Hematopoietic multipotent progenitor cell treated with erythropoietin and hydrocortisone succinate and interleukin-3 and kit ligand, for 6 days (in vitro differentiated cells): ENCODE measurements at regions not wholly inside any gene's neighbourhood (a gene's known extent, or its start where the extent isn't known, plus 50 kb on each side); places are given as distances from the start of the nearest gene placed in this dataset.

Experiments
- DNase-seq: peaks from one replicate; pipeline ENCODE4 v3.0.0-alpha.2; 2015

DNA sequence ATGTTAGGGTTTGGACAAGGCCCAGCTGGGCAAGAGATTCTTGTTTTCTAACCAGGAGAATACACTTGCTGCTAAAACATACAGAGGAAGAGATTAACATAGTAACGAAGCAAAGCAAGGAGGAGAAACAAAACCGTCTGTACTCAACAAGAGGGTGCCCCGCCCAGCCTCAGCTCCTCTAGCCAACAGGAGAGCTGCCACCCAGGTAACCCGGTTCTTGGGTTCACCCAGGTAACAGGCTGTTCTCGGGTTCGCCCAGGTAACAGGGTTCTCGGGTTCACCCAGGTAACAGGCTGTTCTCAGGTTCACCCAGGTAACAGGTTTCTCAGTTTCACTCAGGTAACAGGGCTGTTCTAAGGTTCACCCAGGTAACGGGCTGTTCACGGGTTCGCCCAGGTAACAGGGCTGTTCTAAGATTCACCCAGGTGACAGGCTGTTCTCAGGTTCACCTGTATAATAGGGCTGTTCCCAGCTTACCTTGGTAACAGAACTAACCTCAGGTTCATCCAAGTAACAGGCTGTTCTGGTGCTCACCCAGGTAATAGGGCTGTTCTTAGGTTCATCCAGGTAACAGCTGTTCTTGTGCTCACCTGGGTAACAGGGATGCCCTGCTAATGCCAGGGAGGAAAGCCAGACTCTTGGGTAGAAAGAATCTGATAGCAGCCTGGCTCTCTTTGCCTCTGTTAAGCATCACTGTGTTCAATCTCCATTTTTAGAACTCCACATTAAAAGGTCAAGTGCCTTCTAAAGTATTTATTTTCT lies 271.6 kb downstream of the SYK start:
- DNase-seq, result no peak

DNA sequence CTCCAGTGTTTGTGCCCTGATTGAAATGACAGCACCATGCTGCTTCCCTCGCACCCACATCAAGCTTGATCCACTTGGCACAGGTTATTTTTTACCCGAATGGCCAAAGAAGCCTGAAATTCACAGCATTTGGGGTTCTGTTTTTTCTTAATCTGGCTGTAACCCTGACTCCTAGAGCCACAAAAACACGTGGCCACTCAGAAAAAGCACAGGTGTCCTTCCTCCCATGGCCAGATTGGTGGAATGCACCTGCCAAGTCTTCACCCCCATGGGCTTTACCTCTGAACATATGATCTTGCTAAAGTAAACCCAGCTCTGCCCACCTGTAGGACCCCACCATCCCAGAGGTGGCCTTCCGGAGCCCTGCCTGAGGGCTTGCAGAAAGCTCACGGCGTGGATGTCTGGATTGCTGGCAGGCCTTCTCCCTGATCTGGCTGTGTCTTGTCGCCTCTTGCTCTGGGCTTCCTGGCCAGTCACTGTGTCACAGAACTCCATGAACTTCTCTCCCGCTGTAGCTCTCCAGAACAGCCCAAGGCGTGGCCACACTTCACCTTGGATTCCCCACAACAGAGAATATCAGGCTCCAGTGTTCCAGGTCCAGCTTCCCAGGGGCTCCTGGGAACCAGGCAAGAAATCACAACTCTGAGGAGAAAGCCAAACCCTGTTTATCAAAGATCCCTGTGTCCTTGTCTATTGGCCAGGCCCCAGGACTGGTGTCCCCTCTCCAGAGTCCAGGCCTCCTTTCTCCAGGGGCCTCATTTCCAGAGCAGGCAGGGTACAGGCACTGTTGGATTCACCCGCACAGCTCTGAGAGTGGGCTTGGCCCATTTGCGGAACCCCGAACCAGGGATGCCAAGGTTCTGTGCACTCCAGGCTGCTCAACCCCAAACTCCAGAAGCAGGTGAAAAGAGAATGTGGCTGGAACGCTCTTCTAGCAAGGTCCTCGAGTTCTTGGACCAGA lies 272.5 kb downstream of the SYK start:
- DNase-seq, result no peak

DNA sequence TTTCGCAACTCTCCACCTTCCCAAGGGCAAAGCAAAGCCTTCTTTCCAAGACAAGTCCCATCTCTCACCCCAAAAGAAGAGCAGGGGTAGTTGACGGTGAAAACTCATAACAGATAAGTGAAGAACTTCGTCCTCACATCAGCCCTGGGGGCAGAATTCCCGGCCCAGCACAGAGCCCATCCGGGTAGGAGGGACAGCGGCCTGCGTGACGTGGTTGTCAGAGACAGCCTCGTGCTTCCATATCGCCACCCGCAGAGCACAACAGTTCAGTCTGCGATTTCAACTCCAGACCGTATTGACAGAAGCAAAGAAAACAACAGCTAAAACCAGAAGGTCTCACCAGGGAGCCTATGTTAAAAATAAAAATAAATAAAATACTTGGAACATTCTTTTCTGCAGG lies 273.2 kb downstream of the SYK start:
- DNase-seq, result no peak

DNA sequence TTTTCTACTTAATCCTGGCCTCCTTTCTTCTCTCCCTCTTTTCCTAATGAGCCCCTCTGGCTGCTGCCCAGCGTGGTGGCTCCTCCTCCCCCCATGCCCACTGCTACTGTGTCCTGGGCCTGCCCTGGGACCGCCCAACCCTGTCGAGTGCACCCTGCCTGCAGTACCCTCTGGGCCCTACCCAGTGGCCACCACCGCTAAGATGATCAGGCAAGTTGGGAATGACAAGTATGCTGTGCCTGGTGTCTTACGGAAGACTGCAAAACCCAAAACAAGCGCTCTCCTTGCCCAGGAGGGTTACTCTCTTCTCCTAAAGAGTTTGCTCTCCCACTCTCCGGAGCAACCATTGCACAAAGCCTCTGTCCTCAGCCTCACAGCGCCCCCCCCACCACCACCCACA lies 273.7 kb downstream of the SYK start:
- no peak for DNase-seq

DNA sequence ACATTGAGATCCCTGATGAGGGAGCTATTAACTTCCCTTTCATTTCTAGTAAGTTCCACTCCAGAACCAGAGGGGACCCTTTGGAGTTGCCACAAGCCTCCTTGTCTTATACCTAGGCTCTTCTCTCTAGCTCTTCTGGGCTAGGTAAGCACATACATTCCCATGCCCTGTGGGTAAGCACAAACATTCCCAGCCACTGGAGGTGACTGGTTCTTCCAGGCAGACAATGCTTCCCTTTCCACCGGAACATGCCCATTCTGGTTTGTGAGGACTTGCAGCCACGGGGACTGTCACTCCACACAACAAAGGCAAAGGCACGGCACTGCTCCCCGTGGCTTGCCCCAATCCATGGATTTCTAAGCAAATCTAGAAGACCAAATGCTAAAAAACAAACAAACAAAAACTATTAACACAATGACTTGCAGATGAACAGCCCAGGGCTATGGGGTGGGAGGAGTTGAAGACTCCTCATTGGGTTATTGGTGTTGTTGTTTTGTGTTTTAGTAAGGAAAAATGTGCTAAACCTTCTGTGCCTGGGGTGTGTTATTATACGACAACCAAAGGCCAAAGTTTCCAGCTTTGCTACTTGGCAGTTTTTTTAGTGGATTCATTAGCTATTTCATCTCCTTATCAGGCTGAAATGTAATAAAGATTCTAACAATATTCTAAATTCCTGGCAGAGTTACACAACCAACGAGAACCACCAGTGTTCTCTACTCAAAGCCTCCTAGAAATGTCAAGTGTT lies 276.2 kb downstream of the SYK start:
- no peak for DNase-seq

DNA sequence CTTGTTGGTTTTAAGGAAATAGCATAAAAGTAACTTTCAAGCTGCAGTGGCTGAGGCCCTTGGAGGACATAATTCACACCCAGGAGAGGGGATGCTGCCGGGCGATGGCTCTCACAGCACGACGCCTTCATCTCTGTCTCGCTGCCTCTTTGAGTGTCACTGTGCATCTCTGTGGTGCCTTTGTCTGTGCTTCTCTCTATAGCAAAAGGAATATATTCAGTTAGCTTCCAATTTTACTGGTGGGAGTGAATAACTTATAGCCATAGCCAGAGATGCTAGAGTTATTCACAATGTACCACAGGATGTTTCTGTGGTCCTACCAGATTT lies 276.7 kb downstream of the SYK start:
- DNase-seq, result no peak

DNA sequence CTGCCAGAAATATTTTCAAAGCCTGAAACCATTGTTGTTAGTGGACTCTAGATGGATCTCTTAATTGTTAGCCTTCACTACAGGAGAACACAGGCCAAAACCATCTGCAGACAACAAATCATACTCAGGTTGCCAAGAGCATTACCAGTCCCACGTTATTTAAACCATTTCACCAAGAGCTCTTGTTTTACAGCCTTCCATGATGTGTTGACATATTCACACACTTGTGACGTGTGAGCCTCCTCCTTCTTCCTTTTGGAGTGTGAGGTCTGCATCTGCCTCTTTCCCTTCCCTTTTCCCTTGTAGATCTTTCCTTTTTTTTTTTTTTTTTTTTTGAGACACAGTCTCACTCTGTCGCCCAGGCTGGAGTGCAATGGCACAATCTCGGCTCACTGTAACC lies 279.0 kb downstream of the AUH start:
- DNase-seq, result no peak

DNA sequence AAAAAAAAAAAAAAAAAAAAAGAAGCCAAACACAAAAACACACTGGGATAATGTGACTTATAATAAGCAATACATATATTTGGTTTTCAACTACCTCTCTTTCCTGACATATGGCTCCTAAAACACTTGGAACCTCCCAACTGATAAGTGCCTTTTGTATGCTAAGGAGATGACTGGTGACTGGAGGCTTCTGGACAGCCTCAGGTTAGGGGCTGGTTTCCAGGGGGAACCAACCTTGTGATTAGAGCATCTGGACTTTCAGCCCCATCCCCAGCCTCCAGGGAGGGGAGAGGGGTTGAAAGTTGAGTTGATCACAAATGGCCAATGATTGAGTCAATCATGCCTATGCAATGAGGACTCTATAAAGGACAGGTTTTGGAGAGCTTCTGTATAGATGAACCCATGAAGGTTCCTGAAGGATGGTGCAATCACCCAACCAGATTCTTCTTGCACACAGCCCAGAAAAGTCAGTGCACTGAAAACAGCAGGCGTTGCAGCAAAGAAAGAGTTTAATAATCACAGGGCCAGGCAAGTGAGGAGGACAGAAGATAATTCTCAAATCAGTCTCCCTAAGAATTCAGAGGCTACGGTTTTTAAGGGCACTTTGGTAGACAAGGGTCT lies 276.7 kb downstream of the AUH start:
- DNase-seq, result peak; percentile 9

DNA sequence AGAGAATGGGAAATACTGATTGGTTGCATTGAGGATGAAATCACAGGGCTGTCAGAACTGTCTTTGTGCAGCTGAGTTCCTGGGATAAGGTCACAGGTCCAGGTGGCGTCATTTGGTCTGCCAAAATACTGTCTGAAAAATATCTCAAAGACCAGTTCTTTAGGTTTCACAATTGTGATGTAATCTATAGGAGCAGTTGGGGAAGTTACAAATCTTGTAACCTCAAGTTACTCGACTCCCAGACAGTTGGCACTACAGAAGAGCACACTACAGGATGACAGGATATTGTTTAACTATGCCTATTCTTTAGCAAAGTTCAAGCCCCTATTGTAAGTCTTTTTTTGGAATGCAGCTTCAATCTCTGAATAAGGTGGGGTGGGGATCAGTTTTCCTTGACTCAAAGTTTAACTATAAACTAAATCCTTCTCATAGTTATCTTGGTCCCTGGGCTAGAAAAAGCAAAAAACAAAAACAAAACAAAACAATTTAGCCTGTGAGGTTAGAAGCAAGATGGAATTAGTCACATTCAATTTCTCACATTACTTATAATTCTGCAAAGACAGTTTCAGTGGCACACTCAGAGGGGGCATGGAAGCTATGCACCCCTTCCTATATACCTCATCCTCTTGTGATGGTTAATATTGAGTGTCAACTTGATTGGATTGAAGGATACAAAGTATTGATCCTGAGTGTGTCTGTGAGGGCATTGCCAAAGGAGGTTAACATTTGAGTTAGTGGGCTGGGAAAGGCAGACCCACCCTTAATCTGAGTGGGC lies 276.0 kb downstream of the AUH start:
- DNase-seq, result peak; percentile 76

DNA sequence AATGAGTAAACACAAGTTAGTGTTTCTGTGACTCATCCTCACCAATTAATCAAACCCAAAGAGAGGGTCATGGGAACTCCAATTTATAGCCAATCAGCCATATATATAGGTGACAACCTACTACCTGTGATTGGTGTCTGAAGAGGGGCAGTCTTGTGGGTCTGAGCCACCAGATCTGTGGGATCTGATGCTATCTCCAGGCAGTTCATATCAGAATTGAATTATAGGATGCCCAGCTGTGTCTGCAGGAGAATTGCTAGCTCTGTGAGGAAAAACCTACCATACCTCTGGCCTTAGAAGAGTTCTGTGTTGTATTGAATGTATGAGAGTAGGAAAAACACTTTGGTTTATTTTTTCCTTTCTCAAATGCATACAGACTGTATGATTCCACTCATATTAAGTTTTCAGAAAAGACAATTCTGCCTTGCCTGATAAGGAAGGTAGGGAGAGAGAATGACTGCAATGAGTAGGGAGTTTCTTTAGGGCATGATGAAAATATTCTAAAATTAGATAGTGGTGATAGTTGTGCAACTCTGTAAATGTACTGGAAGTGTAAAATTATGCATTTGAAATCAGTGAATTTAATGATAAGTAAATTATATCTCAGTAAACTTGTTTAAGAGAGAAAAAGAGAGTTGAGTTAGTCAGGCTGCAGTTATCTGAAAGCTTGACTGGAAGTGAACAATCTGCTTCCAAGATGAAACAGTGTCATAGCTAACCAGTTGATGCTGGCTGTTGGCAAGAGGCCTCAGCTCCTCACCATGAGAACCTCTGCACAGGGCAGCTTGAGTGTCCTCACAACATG lies 274.9 kb downstream of the AUH start:
- no peak for DNase-seq

DNA sequence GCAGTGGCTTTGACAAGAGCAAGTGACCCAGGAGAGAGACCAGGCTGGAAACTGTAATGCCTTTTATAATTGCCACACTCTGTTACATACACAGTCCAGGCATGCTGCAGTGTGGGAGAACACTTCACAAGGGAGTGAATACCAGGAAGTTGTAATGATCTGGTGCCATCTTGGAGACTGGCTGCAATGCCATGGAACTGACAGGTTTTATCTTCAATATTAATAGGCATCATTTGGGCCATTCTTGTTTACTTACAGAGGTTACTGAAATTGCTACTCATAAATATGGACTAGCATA lies 274.3 kb downstream of the AUH start:
- DNase-seq, result no peak

DNA sequence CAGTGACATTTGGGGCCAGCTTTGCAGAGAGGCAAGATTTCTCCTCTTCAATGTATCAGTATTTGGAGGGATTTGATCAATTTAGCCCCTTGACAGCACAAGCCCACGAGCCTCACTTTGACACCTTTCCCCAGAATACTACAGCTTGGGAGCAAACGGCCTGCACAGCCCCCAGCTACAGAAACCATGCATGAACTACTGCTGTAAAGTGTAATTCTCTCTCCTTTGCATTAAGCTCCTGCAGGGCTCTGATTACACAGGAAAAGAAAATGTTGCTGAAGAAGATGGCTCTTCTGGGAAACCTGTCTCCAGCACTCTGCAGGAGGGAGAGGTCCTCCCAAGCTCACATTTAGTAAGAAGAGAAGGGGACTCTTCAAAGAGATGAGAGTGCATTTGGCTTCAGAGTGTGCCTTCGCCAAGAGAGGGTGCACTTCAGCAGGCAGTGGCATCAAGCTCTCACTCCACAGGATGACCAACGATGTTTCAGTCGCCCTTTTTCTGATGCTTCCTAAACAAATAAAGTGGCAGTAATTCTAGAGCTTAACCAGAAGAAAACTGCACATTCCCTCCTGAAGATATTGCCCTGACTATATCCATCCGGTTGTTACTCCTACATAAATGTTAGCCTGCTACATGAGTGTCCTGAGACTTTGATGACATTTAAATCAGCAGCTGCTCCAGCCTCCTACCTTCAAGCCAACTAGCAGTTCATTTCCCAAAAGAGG lies 272.2 kb downstream of the AUH start:
- peak; percentile 65 for DNase-seq

DNA sequence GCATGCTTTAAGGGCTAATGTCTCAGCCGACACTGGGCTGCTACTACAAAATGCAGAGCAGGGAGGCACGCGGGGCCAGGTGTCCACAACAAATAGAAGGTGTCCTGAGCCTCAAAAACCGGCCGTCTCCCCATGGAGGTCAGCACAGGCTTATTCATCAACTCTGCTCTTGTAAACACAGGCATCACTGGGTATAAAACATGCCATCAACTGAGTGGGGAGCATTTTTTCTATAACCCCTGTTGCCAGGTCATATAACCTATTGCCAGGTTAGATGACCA lies 271.6 kb downstream of the AUH start:
- no peak for DNase-seq

DNA sequence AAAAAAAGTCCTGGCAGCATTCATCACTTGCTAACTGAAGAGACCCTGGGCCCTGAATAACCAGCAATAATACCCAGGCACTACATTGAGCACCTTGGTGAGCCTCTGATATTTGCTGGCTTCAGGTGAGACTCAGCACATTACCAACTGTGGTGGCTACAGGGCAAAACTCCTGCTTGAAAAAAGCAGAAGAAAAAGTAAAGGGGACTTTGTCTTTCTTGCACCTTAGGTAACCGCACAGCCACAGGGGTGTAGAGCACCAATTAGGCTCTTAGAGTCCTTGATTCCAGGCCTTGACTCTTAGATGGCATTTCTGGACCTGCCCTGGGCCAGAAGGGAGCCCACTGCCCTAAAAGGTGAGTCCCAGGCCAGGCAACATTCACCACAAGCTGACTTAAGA lies 269.5 kb downstream of the AUH start:
- DNase-seq, result no peak

DNA sequence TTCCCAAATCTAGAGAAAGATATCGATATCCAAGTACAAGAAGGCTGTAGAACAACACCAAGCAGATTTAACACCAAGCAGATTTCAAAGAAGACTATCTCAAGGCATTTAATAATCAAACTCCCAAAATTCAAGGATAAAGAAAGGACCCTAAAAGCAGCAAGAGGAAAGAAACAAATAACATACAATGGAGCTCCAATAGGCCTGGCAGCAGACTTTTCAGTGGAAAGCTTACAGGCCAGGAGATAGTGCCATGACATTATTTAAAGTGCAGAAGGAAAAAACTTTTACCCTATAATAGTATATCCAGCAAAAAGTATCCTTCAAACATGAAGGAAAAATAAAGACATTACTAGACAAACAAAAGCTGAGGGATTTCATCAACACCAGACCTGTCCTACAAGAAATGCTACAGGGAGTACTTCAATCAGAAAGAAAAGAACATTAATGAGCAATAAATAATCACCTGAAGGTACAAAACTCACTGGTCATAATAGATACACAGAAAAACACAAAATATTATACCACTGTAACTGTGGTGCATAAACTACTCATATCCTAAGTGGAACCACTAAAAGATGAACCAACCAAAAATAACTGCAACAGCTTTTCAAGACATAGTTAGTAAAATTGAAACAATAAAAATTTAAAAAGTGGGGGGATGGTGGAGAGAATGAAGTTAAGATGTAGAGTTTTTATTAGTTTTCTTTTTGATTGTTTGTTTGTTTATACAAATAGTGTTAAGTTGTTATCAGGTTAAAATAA lies 267.2 kb downstream of the AUH start:
- DNase-seq, result no peak

DNA sequence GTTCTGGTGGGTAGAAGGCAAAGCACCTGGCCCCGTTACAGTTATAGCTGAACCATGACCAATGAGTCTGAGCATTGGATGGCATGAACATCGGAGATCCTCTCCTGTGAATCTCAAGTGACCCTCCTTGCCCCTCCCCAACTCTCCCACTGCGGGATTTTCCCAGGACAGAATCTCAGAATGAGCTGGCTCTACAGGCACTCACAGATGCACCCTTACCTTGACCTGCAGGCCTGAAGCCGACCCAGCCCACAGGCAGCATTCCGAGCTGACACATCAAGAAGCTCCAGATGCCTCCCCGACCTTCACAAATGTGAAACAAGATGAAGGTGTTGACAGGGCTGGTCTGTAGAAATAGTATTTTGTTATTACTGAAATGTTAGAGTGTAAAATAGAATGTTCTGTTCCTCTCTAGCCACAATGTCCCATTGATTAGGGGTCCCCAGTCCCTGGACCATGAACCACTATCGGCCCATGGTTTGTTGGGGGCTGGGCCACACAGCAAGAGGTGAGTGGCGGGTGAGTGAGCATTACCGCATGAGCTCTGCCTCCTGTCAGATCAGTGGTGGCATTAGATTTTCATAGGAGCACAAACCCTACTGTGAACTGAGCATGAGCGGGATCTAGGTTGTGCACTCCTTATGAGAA lies 263.4 kb downstream of the AUH start:
- no peak for DNase-seq

DNA sequence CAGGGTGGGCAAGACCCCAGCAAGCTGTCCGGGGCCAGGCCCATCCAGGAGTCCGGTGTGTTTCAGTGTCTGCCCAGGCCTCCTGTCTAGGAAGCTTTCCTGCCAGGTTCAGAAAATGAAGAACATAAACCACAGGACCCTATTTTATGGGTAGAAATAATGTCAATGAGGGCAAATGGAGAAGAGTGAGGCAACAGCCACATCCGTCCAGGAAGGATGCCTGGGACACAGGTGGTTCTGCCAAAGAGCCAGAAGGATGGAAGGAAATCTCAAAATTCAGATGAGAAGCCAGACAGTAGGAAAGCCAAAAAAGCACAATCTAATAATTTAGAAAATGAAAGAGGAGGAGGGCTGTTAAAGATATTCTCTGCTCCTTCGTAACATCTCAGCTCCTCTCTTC lies 262.3 kb downstream of the AUH start:
- no peak for DNase-seq

DNA sequence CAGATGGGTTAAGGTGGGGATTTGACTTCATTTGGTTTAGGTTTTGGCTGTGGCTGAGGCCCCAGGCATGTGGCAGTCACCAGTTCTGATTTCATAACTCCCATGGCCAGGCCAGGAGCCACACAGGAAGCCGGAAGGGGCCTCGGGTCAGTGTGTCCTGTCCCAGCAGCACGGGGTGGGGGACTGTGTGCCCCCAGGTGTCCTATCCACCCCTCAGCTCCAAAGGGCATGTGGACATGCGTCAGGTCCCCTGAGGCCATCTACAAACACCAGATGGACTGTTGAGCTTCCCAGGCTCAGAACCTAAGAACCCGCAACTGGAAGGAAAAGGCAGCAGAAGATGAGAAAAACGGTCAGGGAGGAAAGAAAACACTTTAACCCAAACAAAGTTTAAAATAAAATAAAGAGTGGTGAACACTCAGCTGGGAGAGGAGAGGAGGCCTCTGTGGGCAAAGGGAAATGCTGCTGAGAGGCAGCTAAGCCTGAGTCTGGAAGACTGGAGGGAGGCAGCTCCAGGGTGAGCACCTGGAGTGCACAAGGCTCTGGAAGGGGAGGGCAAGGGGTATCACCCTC lies 260.8 kb downstream of the AUH start:
- no peak for DNase-seq

DNA sequence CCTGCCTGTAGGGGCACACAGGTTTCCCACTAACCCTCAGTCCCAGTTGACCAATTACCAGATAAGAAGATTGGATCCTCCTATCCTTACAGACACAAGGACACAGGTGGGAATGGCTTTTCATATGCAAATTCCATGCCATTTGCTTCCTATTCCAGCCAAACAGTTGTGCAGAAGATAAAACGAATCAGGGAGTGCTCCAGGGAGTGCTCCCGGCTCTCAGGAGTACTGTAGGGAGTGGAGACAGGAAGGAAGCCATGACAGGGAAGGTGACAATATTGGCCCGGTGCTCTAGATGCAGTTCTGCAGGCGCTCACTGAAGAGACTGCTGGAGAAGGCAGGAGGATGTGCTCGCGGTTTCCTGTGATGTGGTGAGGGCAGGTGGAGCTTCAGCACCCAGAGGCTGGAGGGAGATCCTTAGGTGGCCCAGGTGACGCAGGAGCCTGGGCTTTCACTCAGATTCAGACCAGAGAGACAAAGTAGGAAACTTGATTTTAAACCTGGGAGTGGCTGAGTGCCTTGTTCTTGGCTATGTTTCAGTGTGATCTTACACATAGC lies 260.0 kb downstream of the AUH start:
- no peak for DNase-seq
